HG02870 (cell line): ENCODE measurements at regions not wholly inside any gene's neighbourhood (a gene's known extent, or its start where the extent isn't known, plus 50 kb on each side); places are given as distances from the start of the nearest gene placed in this dataset.
A peak's percentile ranks its signal among the peaks of the same experiment; 100 is the strongest.
"Not testable (repeated sequence)": the region's sequence is repeated elsewhere in the genome, so short reads cannot be mapped to it uniquely, and the experiment has no call there.

Experiments used
- ATAC-seq: cut with Tn5 transposase; IDR thresholded peaks from one replicate; pipeline ENCODE4 v1.9.1; 2021; ENCODE audit warnings: mild to moderate bottlenecking, moderate library complexity; ENCODE audit not compliant: unreplicated experiment

GRCh38 chr21:24420689-24421088, 1186.6 kb downstream of the MRPL39 start:
- ATAC-seq = peak; percentile 87

- not testable (repeated sequence) for ATAC-seq
Observed at GRCh38 chr21:24419641-24420040, 1187.6 kb downstream of the MRPL39 start.

DNA sequence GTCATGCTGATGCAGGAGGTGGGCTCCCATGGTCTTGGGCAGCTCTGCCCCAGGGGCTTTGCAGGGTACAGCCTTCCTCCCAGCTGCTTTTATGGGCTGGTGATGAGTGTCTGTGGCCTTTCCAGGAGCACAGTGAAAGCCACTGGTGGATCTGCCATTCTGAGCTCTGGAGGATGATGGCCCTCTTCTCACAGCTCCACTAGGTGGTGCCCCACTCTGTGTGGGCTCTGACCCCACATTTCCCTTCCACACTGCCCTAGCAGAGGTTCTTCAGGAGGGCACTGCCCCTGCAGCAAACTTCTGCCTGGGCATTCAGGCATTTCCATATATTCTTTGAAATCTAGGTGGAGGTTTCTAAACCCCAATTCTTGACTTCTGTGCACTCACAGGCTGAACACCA, 1188.6 kb downstream of the MRPL39 start:
- no peak for ATAC-seq

GRCh38 chr21:24411429-24411828, 1195.9 kb downstream of the MRPL39 start:
- no peak for ATAC-seq

- ATAC-seq = no peak
Observed at GRCh38 chr21:24403221-24403620, 1204.1 kb downstream of the MRPL39 start.

DNA sequence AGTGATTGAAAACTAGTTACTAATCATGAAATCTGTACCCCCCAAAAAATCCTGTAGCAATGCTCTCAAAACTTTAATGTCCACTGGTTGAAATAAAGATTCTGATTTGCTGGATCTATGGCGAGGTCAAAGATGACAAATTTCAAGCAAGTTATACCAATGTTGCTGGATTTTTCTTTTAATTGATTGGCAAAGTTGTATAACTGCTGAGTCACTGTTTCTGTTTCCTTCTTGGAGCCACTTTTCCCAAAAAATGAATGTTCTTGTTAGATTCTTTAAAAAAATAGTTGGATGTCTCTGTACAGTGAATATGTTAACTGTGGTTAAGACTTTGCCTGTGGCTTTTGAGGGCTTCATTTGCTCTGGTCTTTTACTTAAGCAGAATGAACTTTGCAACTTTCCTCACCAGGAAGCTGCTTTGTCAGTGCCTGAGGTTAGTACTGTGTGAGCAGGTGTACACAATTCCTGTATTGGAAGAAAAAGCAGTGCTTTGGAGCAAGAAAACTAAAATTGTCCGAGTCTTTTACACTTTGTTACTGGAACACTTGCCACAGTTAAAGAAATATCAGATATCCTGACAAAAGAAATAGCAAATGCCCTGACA, 1211.9 kb downstream of the MRPL39 start:
- ATAC-seq = no peak

GRCh38 chr21:24375201-24375600, 1232.1 kb downstream of the MRPL39 start:
- ATAC-seq = peak; percentile 76

DNA sequence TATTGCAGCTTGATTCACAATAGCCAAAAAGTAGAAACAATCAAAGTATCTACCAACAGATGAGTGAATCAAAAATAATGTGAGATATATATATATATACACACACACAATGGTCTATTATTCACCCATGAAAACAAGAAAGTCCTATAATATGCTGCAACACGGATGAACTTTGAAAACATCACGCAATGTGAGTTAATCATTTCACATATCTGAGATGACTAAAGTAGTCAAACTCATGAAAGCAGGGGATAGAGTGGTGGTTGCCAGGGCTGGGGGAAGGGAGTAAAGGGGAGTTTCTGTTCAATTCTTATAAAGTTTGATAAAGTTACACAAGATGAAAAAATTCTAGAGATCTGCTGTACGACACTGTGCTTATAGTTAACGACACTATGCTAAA, 1234.8 kb downstream of the MRPL39 start:
- no peak for ATAC-seq

GRCh38 chr21:24369746-24370145, 1237.5 kb downstream of the MRPL39 start:
- no peak for ATAC-seq

DNA sequence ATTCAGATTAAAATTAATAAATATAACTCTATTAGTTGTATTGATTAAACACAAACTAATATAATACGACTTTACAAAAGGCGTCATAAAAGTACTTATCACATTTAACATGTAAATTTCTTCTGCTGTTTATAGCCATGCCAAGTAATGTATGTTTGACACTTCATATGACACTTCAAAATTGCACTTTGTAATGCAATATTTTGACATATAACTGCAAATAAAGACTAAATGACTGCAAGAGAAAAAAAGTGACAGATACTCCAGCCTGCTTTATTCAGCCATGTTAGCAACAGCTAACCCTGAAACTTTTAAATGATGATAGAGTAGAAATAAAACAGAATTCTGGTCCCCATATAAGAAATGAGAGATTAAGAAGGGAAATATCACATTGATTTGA, 1238.0 kb downstream of the MRPL39 start:
- ATAC-seq = no peak

DNA sequence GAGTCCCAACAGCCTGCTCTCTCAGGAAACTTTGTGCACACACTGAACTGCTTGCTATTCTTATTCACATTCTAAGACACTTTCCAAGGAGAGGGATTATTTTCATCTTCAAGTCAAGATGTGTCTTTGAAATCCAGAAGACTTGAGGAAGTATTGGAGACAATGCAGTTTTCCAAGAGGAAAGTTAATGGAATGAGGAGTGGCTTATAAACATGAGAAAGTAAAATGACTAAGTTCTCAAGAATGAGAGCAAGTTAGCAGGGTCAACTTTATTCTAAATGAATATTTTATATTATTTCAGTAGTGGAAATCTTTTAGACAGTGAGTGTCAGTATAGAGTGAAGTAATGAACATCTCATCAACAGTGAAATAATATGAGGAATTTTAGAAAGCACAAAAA, 1239.3 kb downstream of the MRPL39 start:
- no peak for ATAC-seq

DNA sequence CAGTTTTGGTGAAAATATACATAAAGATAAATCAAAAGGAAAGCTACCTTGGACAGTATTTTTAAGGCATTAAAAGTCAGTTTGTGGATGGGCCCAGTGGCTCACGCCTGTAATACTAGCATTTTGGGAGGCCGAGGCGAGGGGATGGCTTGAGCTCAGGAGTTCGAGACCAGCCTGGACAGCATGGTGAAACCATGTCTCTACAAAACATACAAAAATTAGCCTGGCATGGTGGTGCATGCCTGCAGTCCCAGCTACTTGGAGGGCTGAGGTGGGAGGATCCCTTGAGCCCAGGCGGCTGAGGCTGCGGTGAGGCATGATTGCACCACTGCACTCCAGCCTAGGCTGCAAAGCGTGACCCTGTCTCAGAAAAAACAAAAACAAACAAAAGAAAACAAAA, 1253.8 kb downstream of the MRPL39 start:
- ATAC-seq = no peak

DNA sequence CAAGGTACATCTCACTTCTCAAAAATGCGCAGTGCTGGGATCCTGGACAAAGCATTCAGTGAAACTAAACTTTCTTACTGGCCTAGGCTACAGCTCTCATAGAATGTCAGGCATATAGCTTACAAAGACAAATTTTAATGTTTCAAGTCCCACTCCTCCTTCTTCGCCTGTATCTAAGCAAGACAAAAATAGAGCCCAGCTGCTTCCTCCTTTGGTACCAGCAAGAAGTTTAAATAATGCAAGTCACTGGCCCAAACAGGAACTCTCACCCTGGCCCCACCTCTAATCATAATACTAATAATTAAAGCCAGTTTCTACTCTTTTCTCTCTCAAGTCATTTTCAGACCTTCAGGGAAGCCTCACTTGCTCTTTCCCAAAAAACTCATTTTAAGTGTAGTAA, 1267.9 kb downstream of the MRPL39 start:
- ATAC-seq = no peak

- no peak for ATAC-seq
Observed at GRCh38 chr21:24336491-24336890, 1270.8 kb downstream of the MRPL39 start.

DNA sequence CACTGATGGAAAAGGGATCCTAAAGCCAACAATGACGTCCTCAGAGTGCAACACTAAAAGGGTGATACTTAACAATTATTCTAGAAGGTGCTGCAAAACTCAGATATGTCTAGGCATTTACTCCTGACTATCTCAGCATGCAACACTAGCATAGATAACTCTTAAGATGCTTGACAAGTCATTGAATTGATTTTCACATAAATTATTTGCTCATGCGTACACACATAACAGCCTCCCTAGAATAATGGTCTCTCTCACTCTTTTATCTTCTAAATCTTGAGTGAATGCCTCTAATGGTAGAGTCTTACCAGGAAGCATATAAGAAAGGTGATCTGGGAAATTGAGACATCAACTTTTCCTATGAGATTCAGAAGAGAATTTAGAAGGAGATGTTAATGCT, 1283.7 kb downstream of the MRPL39 start:
- ATAC-seq = no peak

DNA sequence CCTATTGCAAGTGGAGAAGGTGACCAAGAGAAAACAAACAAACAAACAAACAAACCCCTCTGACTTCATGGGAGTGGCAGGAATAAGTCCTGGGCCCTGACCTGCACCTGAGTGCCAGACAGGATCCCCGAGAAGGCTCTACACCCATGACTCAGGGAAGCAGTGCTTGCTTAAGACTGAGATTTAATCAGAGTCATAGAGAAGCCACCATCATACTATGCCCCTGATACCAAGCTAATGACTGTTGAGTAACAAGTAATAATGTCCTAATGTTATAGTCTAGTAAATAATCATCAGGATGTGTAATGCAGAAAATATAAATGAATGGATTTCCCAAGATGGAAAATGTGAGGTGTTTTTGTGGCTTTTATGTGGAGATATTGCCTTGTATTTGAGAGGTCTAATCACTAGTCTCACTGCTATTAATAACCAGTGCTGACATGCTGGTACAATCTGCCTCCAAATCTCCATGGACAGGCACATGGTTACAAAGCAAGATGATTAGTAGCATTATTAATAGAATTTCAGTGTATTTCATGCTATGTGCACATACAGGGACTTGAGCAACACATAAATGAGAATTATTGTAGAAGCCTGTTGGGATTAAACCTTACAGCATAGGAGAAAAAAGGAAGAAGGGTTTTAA, 1290.9 kb downstream of the MRPL39 start:
- no peak for ATAC-seq

GRCh38 chr21:24310788-24311187, 1296.5 kb downstream of the MRPL39 start:
- ATAC-seq = no peak

GRCh38 chr21:24308183-24308582, 1299.1 kb downstream of the MRPL39 start:
- no peak for ATAC-seq

- no peak for ATAC-seq
Observed at GRCh38 chr21:24302400-24302799, 1304.9 kb downstream of the MRPL39 start.

- ATAC-seq = no peak
Observed at GRCh38 chr21:24298040-24298439, 1309.2 kb downstream of the MRPL39 start.

DNA sequence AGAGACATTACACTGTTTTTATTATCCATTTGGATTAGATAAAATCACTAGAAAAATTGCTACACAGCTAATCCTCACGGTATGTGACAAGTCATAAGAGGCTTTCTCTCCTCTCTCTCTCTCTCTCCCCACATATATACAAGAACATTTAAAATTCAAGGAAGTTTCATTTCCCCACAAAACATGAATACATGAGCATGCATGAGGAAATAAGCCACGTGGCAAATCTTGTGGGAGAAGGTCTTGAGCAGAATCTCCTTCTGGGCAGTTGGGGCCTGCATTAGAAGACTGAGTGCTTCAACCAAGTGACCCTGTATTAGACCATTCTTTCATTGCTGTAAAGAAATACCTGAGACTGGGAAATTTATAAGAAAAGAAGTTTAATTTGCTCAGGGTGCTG, 1313.1 kb downstream of the MRPL39 start:
- ATAC-seq = no peak

DNA sequence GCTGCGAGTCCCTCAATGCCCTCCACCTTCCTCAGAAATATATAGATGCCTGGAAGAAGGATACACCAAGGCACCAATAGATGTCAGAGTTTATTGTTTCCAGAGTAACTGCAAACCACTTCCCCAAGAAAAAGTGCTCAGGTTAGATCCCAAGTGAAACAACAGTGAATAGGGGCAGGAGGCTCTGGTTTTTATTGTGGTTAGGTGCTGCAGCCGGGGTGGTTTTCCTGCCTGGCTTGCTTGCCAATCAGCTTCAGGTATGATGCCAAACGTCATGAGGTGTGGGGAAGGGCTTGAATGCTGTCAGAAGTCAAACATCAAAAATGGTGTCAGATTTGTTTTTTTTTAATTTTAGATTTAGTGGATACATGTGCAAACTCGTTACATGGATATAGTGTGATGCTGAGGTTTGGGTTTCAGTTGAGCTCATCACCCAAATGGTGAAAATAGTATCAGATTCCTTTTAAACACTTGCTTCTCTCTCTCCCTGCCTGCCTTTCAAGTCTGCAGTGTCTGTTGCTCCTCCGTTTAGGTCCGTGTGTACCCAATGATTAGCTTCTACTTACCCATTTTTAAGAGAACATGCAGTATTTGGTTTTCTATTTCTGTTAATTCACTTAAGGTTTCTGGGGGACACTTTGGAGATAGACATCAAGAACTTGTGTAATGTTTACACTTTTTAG, 1317.0 kb downstream of the MRPL39 start:
- ATAC-seq = no peak
